GM23338 (cell line): ENCODE measurements at regions not wholly inside any gene's neighbourhood (a gene's known extent, or its start where the extent isn't known, plus 50 kb on each side); places are given as distances from the start of the nearest gene placed in this dataset.

ENCODE experiments used
- ATAC-seq: fragments of 200-7000 bp; cut with Tn5 transposase; 3 replicates; pipeline ENCODE4 v1.9.1; 2020
- DNase-seq: peaks from one replicate; pipeline ENCODE4 v3.0.0-alpha.2; 2015; ENCODE audit warnings: low spot score
- H2AFZ ChIP-seq: fragments of 200-600 bp; sonication (generic); 2 replicates; pipeline ENCODE4 v1.8.0; 2016; ENCODE audit warnings: antibody characterized with exemption, mild to moderate bottlenecking, moderate library complexity
- H3F3A ChIP-seq: fragments of 200-600 bp; sonication (generic); replicated peaks from 2 replicates; pipeline ENCODE4 v1.8.0; 2017; ENCODE audit warnings: antibody characterized with exemption, mixed run types, low read depth
- H3K27ac ChIP-seq: fragments of 200-600 bp; sonication (generic); 2 replicates; pipeline ENCODE4 v1.6.1; 2016; ENCODE audit warnings: low read depth
- H3K27me3 ChIP-seq: fragments of 200-600 bp; sonication (generic); 2 replicates; pipeline ENCODE4 v1.8.0; 2016; ENCODE audit warnings: mild to moderate bottlenecking, mixed run types, moderate library complexity; ENCODE audit not compliant: insufficient read depth
- H3K36me3 ChIP-seq: fragments of 200-600 bp; sonication (generic); 2 replicates; pipeline ENCODE4 v1.8.0; 2016; ENCODE audit warnings: mild to moderate bottlenecking; ENCODE audit not compliant: insufficient read depth
- H3K4me1 ChIP-seq: fragments of 200-600 bp; sonication (generic); 2 replicates; pipeline ENCODE4 v1.8.0; 2016; ENCODE audit warnings: mild to moderate bottlenecking, moderate library complexity; ENCODE audit not compliant: insufficient read depth
- H3K4me2 ChIP-seq: fragments of 200-600 bp; sonication (generic); 2 replicates; pipeline ENCODE4 v1.7.1; 2017; ENCODE audit warnings: mixed run types
- H3K4me3 ChIP-seq: fragments of 200-600 bp; sonication (generic); 2 replicates; pipeline ENCODE4 v1.6.1; 2016; ENCODE audit warnings: mixed run types
- H3K79me2 ChIP-seq: fragments of 200-600 bp; sonication (generic); replicated peaks from 2 replicates; pipeline ENCODE4 v1.8.0; 2017; ENCODE audit warnings: mild to moderate bottlenecking; ENCODE audit not compliant: insufficient read depth
- H3K9me2 ChIP-seq: fragments of 200-600 bp; sonication (generic); 2 replicates; pipeline ENCODE4 v1.8.0; 2017; ENCODE audit not compliant: insufficient read depth
- H4K20me1 ChIP-seq: fragments of 200-600 bp; sonication (generic); replicated peaks from 2 replicates; pipeline ENCODE4 v1.8.0; 2017; ENCODE audit warnings: mild to moderate bottlenecking; ENCODE audit not compliant: insufficient read depth
- H3K27ac Mint-ChIP-seq: 2 replicates; pipeline ENCODE4 v1.8.0; 2020; ENCODE audit warnings: inconsistent platforms, mild to moderate bottlenecking, moderate library complexity, mixed read lengths
- H3K27me3 Mint-ChIP-seq: 3 replicates; pipeline ENCODE4 v1.8.0; 2022; ENCODE audit warnings: low read depth, mild to moderate bottlenecking, moderate library complexity, mixed read lengths, inconsistent platforms; ENCODE audit not compliant: insufficient read depth, poor library complexity
- H3K36me3 Mint-ChIP-seq: 3 replicates; pipeline ENCODE4 v1.8.0; 2021; ENCODE audit warnings: low read depth, mild to moderate bottlenecking, inconsistent platforms, moderate library complexity, mixed read lengths
- H3K4me1 Mint-ChIP-seq: 3 replicates; pipeline ENCODE4 v1.8.0; 2020; ENCODE audit warnings: mild to moderate bottlenecking, inconsistent platforms, mixed read lengths
- H3K4me3 Mint-ChIP-seq: 3 replicates; pipeline ENCODE4 v1.8.0; 2021; ENCODE audit warnings: moderate library complexity, mild to moderate bottlenecking, inconsistent platforms, mixed read lengths
- H3K9me3 Mint-ChIP-seq: 3 replicates; pipeline ENCODE4 v1.8.0; 2020; ENCODE audit warnings: moderate library complexity, mild to moderate bottlenecking, inconsistent platforms, mixed read lengths
- CREB1 ChIP-seq: fragments of 250-450 bp; sonication (Bioruptor Pico); IDR thresholded peaks from 2 replicates; pipeline ENCODE4 v1.5.0; 2020; ENCODE audit warnings: low read depth, mild to moderate bottlenecking, moderate library complexity
- ETS1 ChIP-seq: IDR thresholded peaks from 2 replicates; pipeline ENCODE4 v1.6.1; 2016; ENCODE audit warnings: antibody characterized with exemption
- EZH2 ChIP-seq: fragments of 200-600 bp; sonication (generic); IDR thresholded peaks from one replicate; pipeline ENCODE4 v1.8.0; 2017; ENCODE audit warnings: antibody characterized with exemption, mild to moderate bottlenecking, low read depth; ENCODE audit not compliant: unreplicated experiment
- EZH2phosphoT487 ChIP-seq: fragments of 200-600 bp; sonication (generic); IDR thresholded peaks from one replicate; pipeline ENCODE4 v1.8.1; 2018; ENCODE audit warnings: antibody characterized with exemption; ENCODE audit not compliant: unreplicated experiment
- JUNB ChIP-seq: IDR thresholded peaks from one replicate; pipeline ENCODE4 v1.6.1; 2016; ENCODE audit warnings: antibody characterized with exemption; ENCODE audit not compliant: unreplicated experiment
- NANOG ChIP-seq: IDR thresholded peaks from 2 replicates; pipeline ENCODE4 v1.6.1; 2016; ENCODE audit warnings: antibody characterized with exemption, borderline replicate concordance
- POLR2AphosphoS5 ChIP-seq: IDR thresholded peaks from 2 replicates; pipeline ENCODE4 v1.6.1; 2016; ENCODE audit warnings: antibody characterized with exemption, low read depth
- ZNF114 ChIP-seq: fragments of 250-450 bp; sonication (Bioruptor Pico); IDR thresholded peaks from 2 replicates; pipeline ENCODE4 v1.5.0; 2020; ENCODE audit warnings: mild to moderate bottlenecking, moderate library complexity
- ZNF462 ChIP-seq: fragments of 250-450 bp; sonication (Bioruptor Pico); IDR thresholded peaks from 2 replicates; pipeline ENCODE4 v1.5.0; 2020; ENCODE audit warnings: mild to moderate bottlenecking, moderate library complexity

GRCh38 chr2:106579750-106580197 lies 92.6 kb downstream of the CD8B2 start:
- no peak for ATAC-seq
- H3K27me3 Mint-ChIP-seq, result peaks cover 28% of the 10 kb centered on the region
- no peak overlapping the region for H3K4me3 Mint-ChIP-seq
- Histone ChIP-seq H3K79me2 (no peaks in the 10 kb centered on the region), H3K27me3 (peaks cover 37% of the 10 kb centered on the region), H2AFZ (no peak overlapping the region), H3K27ac (no peak overlapping the region), H3K4me2 (no peak overlapping the region), H3K9me2 (no peaks in the 10 kb centered on the region), H3K4me1 (no peaks in the 10 kb centered on the region), H3K36me3 (no peaks in the 10 kb centered on the region), H3F3A (peaks cover 4% of the 10 kb centered on the region; the same call in 1 of the 2 replicates), H3K4me3 (no peak overlapping the region), H4K20me1 (no peaks in the 10 kb centered on the region)
- DNase-seq, result no peak
- H3K36me3 Mint-ChIP-seq, result no peaks in the 10 kb centered on the region
- no peak overlapping the region for H3K27ac Mint-ChIP-seq
- no peak for TF ChIP-seq EZH2
- TF ChIP-seq ETS1, result no peak
- no peak for TF ChIP-seq NANOG
- TF ChIP-seq ZNF462 (CRISPR knock-in tag), result no peak
- no peak for TF ChIP-seq ZNF114
- TF ChIP-seq CREB1 (CRISPR knock-in tag), result no peak
- no peak for TF ChIP-seq POLR2AphosphoS5
- TF ChIP-seq EZH2phosphoT487, result no peak
- no peak for TF ChIP-seq JUNB
- H3K4me1 Mint-ChIP-seq, result peaks cover 15% of the 10 kb centered on the region
- peaks cover under 1% of the 10 kb centered on the region; the same call in 1 of the 3 replicates for H3K9me3 Mint-ChIP-seq
